Mesothelial cell of epicardium (in vitro differentiated cells): ENCODE measurements at regions not wholly inside any gene's neighbourhood (a gene's known extent, or its start where the extent isn't known, plus 50 kb on each side); places are given as distances from the start of the nearest gene placed in this dataset.

Source experiments
- DNase-seq, 2 experiments: peaks; one replicate each; pipeline ENCODE4 v3.0.0; 2021; ENCODE audit warnings: low spot score in 2 of 2; ENCODE audit not compliant: unreplicated experiment in 2 of 2
- H3K27ac Mint-ChIP-seq: 2 replicates; pipeline ENCODE4 v1.8.0; 2021; ENCODE audit warnings: mixed read lengths
- H3K27me3 Mint-ChIP-seq: 2 replicates; pipeline ENCODE4 v1.8.0; 2021; ENCODE audit warnings: low read depth, mixed read lengths
- H3K36me3 Mint-ChIP-seq: 2 replicates; pipeline ENCODE4 v1.8.0; 2021; ENCODE audit warnings: mixed read lengths
- H3K4me1 Mint-ChIP-seq: 2 replicates; pipeline ENCODE4 v1.8.0; 2021; ENCODE audit warnings: mixed read lengths
- H3K4me3 Mint-ChIP-seq: 2 replicates; pipeline ENCODE4 v1.8.0; 2021; ENCODE audit warnings: mild to moderate bottlenecking, moderate library complexity, mixed read lengths
- H3K9me3 Mint-ChIP-seq: 2 replicates; pipeline ENCODE4 v1.8.0; 2021; ENCODE audit warnings: mixed read lengths
- TF ChIP-seq, protein P1 (sequence below): fragments of 200-600 bp; sonication (generic); IDR thresholded peaks from one replicate; pipeline ENCODE4 v1.5.0; 2021; ENCODE audit warnings: antibody characterized with exemption; ENCODE audit not compliant: unreplicated experiment

DNA sequence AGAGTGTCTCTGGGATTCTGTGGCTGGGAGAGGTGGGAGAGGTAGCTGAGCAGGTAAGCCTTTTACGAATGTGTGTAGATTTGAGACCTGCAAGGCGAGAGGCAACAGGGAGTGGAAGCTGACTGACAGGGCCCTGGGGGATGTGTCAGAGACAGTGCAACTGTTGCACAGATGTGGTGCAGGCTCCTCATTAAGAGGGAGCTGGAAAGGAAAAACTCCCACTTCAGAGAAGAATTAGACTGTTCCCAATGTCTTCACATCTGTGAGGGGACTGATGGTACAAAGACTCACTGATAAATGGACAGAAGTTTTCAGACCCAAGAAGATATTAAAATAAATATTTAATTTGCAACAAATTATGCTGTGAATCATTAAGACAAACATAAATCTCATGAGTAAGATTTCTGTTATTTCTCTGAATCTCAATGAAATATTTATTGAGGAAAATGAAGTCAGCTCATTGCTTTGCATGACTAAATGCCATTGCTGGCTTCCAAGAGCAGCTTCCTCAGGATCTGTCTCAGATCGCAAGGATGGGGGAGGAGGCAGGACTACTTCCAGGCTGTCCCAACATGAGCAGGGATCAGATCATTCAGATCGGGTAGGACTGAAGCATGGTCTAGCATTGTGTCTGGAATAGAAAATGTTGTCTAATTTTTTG, 127.3 kb upstream of the ROPN1 start:
- Mint-ChIP-seq H3K27ac (peak overlapping the region; percentile 2), H3K27me3 (peaks cover 15% of the 10 kb centered on the region), H3K36me3 (peaks cover 3% of the 10 kb centered on the region), H3K9me3 (peaks cover 4% of the 10 kb centered on the region), H3K4me3 (no peak overlapping the region), H3K4me1 (peaks cover 22% of the 10 kb centered on the region)
- no peak for DNase-seq
- TF ChIP-seq, protein P1, sequence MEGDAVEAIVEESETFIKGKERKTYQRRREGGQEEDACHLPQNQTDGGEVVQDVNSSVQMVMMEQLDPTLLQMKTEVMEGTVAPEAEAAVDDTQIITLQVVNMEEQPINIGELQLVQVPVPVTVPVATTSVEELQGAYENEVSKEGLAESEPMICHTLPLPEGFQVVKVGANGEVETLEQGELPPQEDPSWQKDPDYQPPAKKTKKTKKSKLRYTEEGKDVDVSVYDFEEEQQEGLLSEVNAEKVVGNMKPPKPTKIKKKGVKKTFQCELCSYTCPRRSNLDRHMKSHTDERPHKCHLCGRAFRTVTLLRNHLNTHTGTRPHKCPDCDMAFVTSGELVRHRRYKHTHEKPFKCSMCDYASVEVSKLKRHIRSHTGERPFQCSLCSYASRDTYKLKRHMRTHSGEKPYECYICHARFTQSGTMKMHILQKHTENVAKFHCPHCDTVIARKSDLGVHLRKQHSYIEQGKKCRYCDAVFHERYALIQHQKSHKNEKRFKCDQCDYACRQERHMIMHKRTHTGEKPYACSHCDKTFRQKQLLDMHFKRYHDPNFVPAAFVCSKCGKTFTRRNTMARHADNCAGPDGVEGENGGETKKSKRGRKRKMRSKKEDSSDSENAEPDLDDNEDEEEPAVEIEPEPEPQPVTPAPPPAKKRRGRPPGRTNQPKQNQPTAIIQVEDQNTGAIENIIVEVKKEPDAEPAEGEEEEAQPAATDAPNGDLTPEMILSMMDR, result no peak

DNA sequence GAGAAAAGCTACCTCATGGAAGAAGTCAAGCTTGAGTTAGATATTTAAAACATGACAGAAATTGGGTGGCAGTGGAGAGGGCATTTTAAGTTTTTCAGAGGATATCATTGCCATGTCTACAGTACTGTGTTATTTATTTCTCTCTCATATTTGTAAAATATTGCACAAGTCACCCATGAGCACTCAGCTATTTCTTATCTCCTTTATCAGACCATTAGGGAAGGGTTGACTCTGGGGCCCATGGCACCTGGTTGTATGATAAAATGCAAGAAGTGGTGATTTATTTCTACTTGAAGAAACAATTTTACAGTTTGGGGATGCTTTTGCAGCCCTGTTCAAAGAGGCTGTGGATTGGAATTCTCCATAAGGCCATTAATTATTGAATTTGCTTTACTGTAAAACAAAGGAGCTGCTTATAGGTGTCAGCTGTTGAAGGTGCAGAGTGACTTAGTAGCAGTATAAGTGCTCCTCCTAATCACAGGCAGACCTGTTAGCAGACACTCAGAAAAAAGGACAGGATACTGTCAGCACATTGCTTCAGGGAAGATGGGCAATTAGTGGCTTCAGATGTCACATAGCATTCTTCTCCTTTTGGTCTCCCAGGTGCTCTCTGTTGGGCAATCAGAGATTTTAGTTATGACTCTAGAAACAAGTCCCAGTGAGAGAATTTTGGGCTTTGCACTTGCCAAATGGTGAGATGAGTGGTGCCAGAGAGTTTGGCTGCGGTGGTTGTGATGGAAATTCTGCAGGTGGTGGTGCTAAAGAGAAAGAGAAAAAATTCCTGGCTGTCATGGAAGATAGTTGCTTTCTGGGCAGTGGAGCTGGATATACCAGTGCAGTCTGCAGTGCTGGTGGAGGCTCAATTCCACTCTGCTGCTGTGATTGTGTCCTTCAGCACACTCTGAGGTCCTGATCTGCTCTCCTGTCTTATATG, 129.7 kb upstream of the ROPN1 start:
- H3K27ac Mint-ChIP-seq, result no peak overlapping the region
- no peak for DNase-seq

DNA sequence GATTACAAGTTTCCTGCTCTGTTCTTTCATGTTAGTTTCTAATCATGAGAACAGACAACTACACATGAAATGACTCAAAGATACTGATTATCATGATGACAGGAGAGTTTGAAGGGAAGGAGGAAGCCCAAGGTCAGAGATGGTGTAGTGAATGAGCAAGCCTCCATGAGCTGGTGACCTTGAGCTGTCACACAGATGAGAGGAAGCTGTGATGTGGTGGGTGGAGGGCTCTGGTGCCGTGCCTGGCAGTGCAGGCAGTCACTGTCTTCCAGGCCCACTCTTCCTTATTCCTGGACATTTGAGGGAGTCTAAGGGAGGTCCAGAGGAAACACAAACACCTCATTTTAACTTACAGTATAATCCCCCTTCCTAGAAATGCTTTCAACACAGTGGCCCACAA, 133.4 kb upstream of the ROPN1 start:
- TF ChIP-seq, protein P1, result no peak
- Mint-ChIP-seq H3K27ac (no peak overlapping the region), H3K27me3 (peaks cover 16% of the 10 kb centered on the region), H3K9me3 (peaks cover 4% of the 10 kb centered on the region), H3K4me1 (peaks cover 11% of the 10 kb centered on the region), H3K4me3 (no peak overlapping the region), H3K36me3 (no peaks in the 10 kb centered on the region)
- no peak for DNase-seq

More for the DNA sequence above, 129.7 kb upstream of the ROPN1 start:
- Mint-ChIP-seq H3K27me3 (peaks cover 20% of the 10 kb centered on the region), H3K4me3 (no peak overlapping the region), H3K36me3 (no peaks in the 10 kb centered on the region), H3K9me3 (peaks cover 4% of the 10 kb centered on the region), H3K4me1 (peaks cover 22% of the 10 kb centered on the region)
- TF ChIP-seq, protein P1, result no peak

DNA sequence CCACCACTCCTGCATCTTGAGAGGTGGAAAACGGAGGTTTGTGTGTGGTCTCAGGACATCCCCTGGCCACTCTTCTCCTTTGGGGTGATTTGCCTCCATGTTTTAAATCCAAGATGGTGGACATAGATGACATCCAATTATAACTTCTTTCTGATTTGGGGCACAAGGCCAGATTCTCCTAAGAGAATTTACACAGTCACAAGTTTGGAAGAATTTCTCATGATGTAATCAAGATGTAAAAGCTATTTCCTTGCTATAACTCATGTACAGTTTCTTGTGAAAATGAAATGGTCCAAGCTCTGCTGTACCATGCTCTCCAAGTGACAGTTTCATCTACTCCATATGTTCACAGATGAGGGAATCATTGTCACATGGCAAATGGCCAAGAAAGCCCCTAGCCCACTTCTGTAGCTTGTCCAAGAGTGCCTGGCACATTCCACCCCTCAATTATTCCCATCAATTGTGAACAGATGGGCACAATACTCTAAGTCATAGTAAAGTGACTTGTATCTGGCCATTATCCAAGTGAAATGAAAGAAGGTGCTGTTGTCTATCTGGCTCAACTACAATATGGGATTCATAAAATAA, 134.6 kb upstream of the ROPN1 start:
- no peak overlapping the region for H3K4me3 Mint-ChIP-seq
- no peaks in the 10 kb centered on the region for H3K36me3 Mint-ChIP-seq
- DNase-seq, result no peak
- peaks cover 4% of the 10 kb centered on the region for H3K9me3 Mint-ChIP-seq
- TF ChIP-seq, protein P1, result no peak
- H3K27me3 Mint-ChIP-seq, result peaks cover 16% of the 10 kb centered on the region
- H3K27ac Mint-ChIP-seq, result no peak overlapping the region
- H3K4me1 Mint-ChIP-seq, result peaks cover 6% of the 10 kb centered on the region

DNA sequence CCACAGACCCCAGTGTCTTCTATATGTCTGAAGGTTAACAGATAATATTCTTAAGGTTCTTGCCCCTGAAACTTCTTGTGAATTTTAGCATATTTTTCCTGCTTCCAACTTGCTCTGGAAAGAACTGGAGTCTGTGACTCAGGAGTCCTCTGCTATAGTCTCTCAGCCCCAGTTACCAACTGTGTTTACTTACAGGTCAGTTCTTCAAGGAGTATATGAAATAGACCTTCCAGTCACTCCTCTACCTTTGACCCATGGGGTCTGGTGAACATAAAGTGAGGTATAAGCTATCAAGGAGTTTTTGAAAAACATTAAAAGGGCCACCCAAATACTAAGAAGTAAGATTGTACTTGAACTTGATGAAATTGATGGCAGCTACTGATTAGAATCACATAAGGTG, 139.2 kb upstream of the ROPN1 start:
- Mint-ChIP-seq H3K4me1 (peaks cover 2% of the 10 kb centered on the region), H3K4me3 (no peak overlapping the region), H3K9me3 (peaks cover 10% of the 10 kb centered on the region), H3K27ac (no peak overlapping the region), H3K36me3 (no peaks in the 10 kb centered on the region), H3K27me3 (no peaks in the 10 kb centered on the region)
- DNase-seq, result no peak
- TF ChIP-seq, protein P1, result no peak
